Mammary epithelial cell (primary cell): ENCODE measurements at regions not wholly inside any gene's neighbourhood (a gene's known extent, or its start where the extent isn't known, plus 50 kb on each side); places are given as distances from the start of the nearest gene placed in this dataset.

Source experiments
- CTCF ChIP-seq, 2 donors: IDR thresholded peaks in 1 of 2; conservative IDR thresholded peaks in 1 of 2; 2 replicates each; pipeline ENCODE4 v1.5.1; 2011 to 2012; ENCODE audit warnings: inconsistent platforms in 2 of 2, low read length in 2 of 2, mild to moderate bottlenecking in 2 of 2, control low read depth in 1 of 2, low read depth in 1 of 2; ENCODE audit not compliant: insufficient read depth in 1 of 2; ENCODE audit errors: extremely low read depth in 1 of 2
- EZH2 ChIP-seq: IDR thresholded peaks from 2 replicates; pipeline ENCODE4 v1.6.1; 2012; ENCODE audit warnings: low read length, inconsistent platforms, borderline replicate concordance

DNA sequence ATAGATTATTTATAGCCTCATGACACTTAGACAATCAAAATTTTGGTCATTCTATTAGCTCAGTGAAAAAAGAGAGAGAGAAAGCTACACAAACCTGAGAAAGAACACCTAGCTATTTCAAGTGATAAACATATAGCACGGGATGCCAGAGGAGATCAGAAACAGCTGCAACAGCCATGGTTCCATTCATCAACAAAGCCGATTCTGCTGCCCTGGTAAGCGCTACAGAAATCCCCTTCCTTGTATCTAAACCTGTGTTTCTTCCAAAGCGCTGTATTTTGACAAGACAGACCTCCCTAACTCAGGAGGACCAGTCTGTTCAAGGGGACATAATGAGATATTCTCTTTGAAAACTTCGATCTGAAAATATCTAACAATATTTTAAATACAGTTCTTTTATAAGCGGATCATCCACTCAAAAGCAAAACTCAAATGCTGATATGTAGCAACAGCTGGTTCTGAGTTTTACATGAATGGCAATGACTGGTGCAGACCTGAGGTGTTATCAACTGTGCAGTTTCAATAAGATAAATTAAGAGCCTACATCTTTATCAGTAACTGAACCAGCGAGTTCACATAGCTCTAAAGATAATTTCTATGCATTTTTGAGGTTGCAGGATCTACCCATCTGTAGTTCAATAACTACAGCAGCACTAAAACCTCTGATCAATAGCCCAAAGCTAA lies 447.8 kb downstream of the FRK start:
- TF ChIP-seq CTCF (conservative IDR thresholded peaks at IDR 0.05 in 1 of 2, IDR thresholded peaks at IDR 0.05 in 1 of 2; ENCODE audit: extremely low read depth in 1 of 2, insufficient read depth in 1 of 2, low read depth in 1 of 2, low read length in 2 of 2) (no peak), EZH2 (no peak)
